ENCODE measurements at regions not wholly inside any gene's neighbourhood (a gene's known extent, or its start where the extent isn't known, plus 50 kb on each side); places are given as distances from the start of the nearest gene placed in this dataset.

- TF ChIP-seq CTCF (IDR thresholded peaks at IDR 0.05 in 4 of 5, conservative IDR thresholded peaks at IDR 0.05 in 1 of 5): no peak
- no peak for TF ChIP-seq POLR2A (IDR thresholded peaks at IDR 0.05)
Observed at GRCh38 chr5:171531638-171532037, 112.2 kb downstream of the FGF18 start.

All from gastrocnemius medialis (tissue), 4 donors.